ENCODE measurements at regions not wholly inside any gene's neighbourhood (a gene's known extent, or its start where the extent isn't known, plus 50 kb on each side); places are given as distances from the start of the nearest gene placed in this dataset.
"Not testable (repeated sequence)": the region's sequence is repeated elsewhere in the genome, so short reads cannot be mapped to it uniquely, and the experiment has no call there.

GRCh38 chr17:20721171-20721570 lies 141.6 kb downstream of the CDRT15L2 start:
- H3K4me3 ChIP-seq (ENCODE audit: low read depth, low read length) = no peak overlapping the region
- no peaks in the 10 kb centered on the region for H3K27me3 ChIP-seq (ENCODE audit: control insufficient read depth, insufficient read depth, low read length)
- DNase-seq (ENCODE audit: low read depth) (peak; percentile 21), FAIRE-seq (no peak)
- H3K36me3 ChIP-seq (ENCODE audit: control insufficient read depth, insufficient read depth, low read length) = no peaks in the 10 kb centered on the region
- TF ChIP-seq CTCF (IDR thresholded peaks at IDR 0.05; ENCODE audit: insufficient read depth, low read length, severe bottlenecking) = no peak

GRCh38 chr17:20724391-20724790 lies 144.9 kb downstream of the CDRT15L2 start:
- not testable (repeated sequence) for H3K36me3 ChIP-seq (ENCODE audit: control insufficient read depth, insufficient read depth, low read length); FAIRE-seq; H3K4me3 ChIP-seq (ENCODE audit: low read depth, low read length); DNase-seq (ENCODE audit: low read depth); H3K27me3 ChIP-seq (ENCODE audit: control insufficient read depth, insufficient read depth, low read length)

- not testable (repeated sequence) for H3K4me3 ChIP-seq (ENCODE audit: low read depth, low read length); DNase-seq (ENCODE audit: low read depth); H3K27me3 ChIP-seq (ENCODE audit: control insufficient read depth, insufficient read depth, low read length); H3K36me3 ChIP-seq (ENCODE audit: control insufficient read depth, insufficient read depth, low read length); FAIRE-seq
Measured at GRCh38 chr17:20727201-20727600, 147.7 kb downstream of the CDRT15L2 start.

- Histone ChIP-seq H3K4me3 (ENCODE audit: low read depth, low read length) (no peak overlapping the region), H3K36me3 (ENCODE audit: control insufficient read depth, insufficient read depth, low read length) (no peaks in the 10 kb centered on the region), H3K27me3 (ENCODE audit: control insufficient read depth, insufficient read depth, low read length) (peaks cover 2% of the 10 kb centered on the region)
- FAIRE-seq (no peak), DNase-seq (ENCODE audit: low read depth) (no peak)
- TF ChIP-seq CTCF (IDR thresholded peaks at IDR 0.05; ENCODE audit: insufficient read depth, low read length, severe bottlenecking) = no peak
Measured at GRCh38 chr17:20728181-20728580, 148.7 kb downstream of the CDRT15L2 start.

GRCh38 chr17:20731131-20731530 lies 151.6 kb downstream of the CDRT15L2 start:
- not testable (repeated sequence) for H3K27me3 ChIP-seq (ENCODE audit: control insufficient read depth, insufficient read depth, low read length); H3K4me3 ChIP-seq (ENCODE audit: low read depth, low read length); H3K36me3 ChIP-seq (ENCODE audit: control insufficient read depth, insufficient read depth, low read length); FAIRE-seq
- peak; percentile 44 for DNase-seq (ENCODE audit: low read depth)

- TF ChIP-seq CTCF (IDR thresholded peaks at IDR 0.05; ENCODE audit: insufficient read depth, low read length, severe bottlenecking) = no peak
Measured at GRCh38 chr17:20733923-20734322, 154.4 kb downstream of the CDRT15L2 start.

GRCh38 chr17:20735796-20736195 lies 156.3 kb downstream of the CDRT15L2 start:
- FAIRE-seq = no peak
- H3K27me3 ChIP-seq (ENCODE audit: control insufficient read depth, insufficient read depth, low read length) = no peaks in the 10 kb centered on the region
- no peaks in the 10 kb centered on the region for H3K36me3 ChIP-seq (ENCODE audit: control insufficient read depth, insufficient read depth, low read length)
- no peak for TF ChIP-seq CTCF (IDR thresholded peaks at IDR 0.05; ENCODE audit: insufficient read depth, low read length, severe bottlenecking)
- no peak overlapping the region for H3K4me3 ChIP-seq (ENCODE audit: low read depth, low read length)
- DNase-seq (ENCODE audit: low read depth) = no peak

More at GRCh38 chr17:20733923-20734322, 154.4 kb downstream of the CDRT15L2 start:
- no peaks in the 10 kb centered on the region for H3K36me3 ChIP-seq (ENCODE audit: control insufficient read depth, insufficient read depth, low read length)
- no peak for FAIRE-seq
- DNase-seq (ENCODE audit: low read depth) = no peak
- H3K4me3 ChIP-seq (ENCODE audit: low read depth, low read length) = no peak overlapping the region
- H3K27me3 ChIP-seq (ENCODE audit: control insufficient read depth, insufficient read depth, low read length) = peaks cover 2% of the 10 kb centered on the region

- H3K36me3 ChIP-seq (ENCODE audit: control insufficient read depth, insufficient read depth, low read length); H3K27me3 ChIP-seq (ENCODE audit: control insufficient read depth, insufficient read depth, low read length); FAIRE-seq; DNase-seq (ENCODE audit: low read depth); H3K4me3 ChIP-seq (ENCODE audit: low read depth, low read length): not testable (repeated sequence)
Measured at GRCh38 chr17:20737636-20738035, 158.1 kb downstream of the CDRT15L2 start.

All from bronchial epithelial cell (primary cell).